GM12874 (cell line): ENCODE measurements at regions not wholly inside any gene's neighbourhood (a gene's known extent, or its start where the extent isn't known, plus 50 kb on each side); places are given as distances from the start of the nearest gene placed in this dataset.

Source experiments
- CTCF ChIP-seq: IDR thresholded peaks from 2 replicates; pipeline ENCODE4 v1.5.1; 2011; ENCODE audit warnings: low read depth, mild to moderate bottlenecking, control low read depth, low read length, moderate library complexity; ENCODE audit not compliant: insufficient read depth

- no peak for TF ChIP-seq CTCF
These were observed 612.3 kb upstream of the ARID1B start for GRCh38 chr6:156164701-156165452.

GRCh38 chr6:156163311-156163710 is 613.9 kb upstream of the ARID1B start:
- no peak for TF ChIP-seq CTCF

GRCh38 chr6:156161471-156161870 is 615.7 kb upstream of the ARID1B start:
- TF ChIP-seq CTCF: no peak

GRCh38 chr6:156160795-156161165 is 616.4 kb upstream of the ARID1B start:
- no peak for TF ChIP-seq CTCF

GRCh38 chr6:156160007-156160794 is 617.0 kb upstream of the ARID1B start:
- TF ChIP-seq CTCF: no peak

- TF ChIP-seq CTCF: no peak
These were observed 622.3 kb upstream of the ARID1B start for GRCh38 chr6:156154896-156155295.

GRCh38 chr6:156150391-156150790 is 626.8 kb upstream of the ARID1B start:
- no peak for TF ChIP-seq CTCF
